ENCODE measurements at regions not wholly inside any gene's neighbourhood (a gene's known extent, or its start where the extent isn't known, plus 50 kb on each side); places are given as distances from the start of the nearest gene placed in this dataset.

- no peak for DNase-seq (ENCODE audit: low read depth)
These were observed 63.8 kb downstream of the MRPL46 start for GRCh38 chr15:88403351-88403791.

GRCh38 chr15:88401996-88402656 lies 65.1 kb downstream of the MRPL46 start:
- no peak for DNase-seq (ENCODE audit: low read depth)

- DNase-seq (ENCODE audit: low read depth), result no peak
These were observed 65.8 kb downstream of the MRPL46 start for GRCh38 chr15:88401251-88401995.

GRCh38 chr15:88400591-88401250 lies 66.5 kb downstream of the MRPL46 start:
- DNase-seq (ENCODE audit: low read depth), result no peak

GRCh38 chr15:88400084-88400483 lies 67.1 kb downstream of the MRPL46 start:
- DNase-seq (ENCODE audit: low read depth), result no peak

- DNase-seq (ENCODE audit: low read depth), result no peak
These were observed 68.0 kb downstream of the MRPL46 start for GRCh38 chr15:88399021-88399685.

GRCh38 chr15:88398011-88398410 lies 69.2 kb downstream of the MRPL46 start:
- DNase-seq (ENCODE audit: low read depth), result no peak

- DNase-seq (ENCODE audit: low read depth), result no peak
These were observed 69.7 kb downstream of the MRPL46 start for GRCh38 chr15:88397506-88397905.

- DNase-seq (ENCODE audit: low read depth), result no peak
These were observed 71.1 kb downstream of the MRPL46 start for GRCh38 chr15:88395872-88396781.

GRCh38 chr15:88395241-88395640 lies 71.9 kb downstream of the MRPL46 start:
- DNase-seq (ENCODE audit: low read depth), result no peak

GRCh38 chr15:88394553-88395145 lies 72.5 kb downstream of the MRPL46 start:
- DNase-seq (ENCODE audit: low read depth), result peak; percentile 35

GRCh38 chr15:88393719-88394519 lies 73.3 kb downstream of the MRPL46 start:
- DNase-seq (ENCODE audit: low read depth), result no peak

GRCh38 chr15:88391700-88392099 lies 75.5 kb downstream of the MRPL46 start:
- DNase-seq (ENCODE audit: low read depth), result no peak

- DNase-seq (ENCODE audit: low read depth), result no peak
These were observed 76.2 kb downstream of the MRPL46 start for GRCh38 chr15:88391006-88391405.

GRCh38 chr15:88390164-88390901 lies 76.9 kb downstream of the MRPL46 start:
- DNase-seq (ENCODE audit: low read depth), result no peak

- no peak for DNase-seq (ENCODE audit: low read depth)
These were observed 78.1 kb downstream of the MRPL46 start for GRCh38 chr15:88389120-88389519.

GRCh38 chr15:88388686-88389085 lies 78.5 kb downstream of the MRPL46 start:
- DNase-seq (ENCODE audit: low read depth), result no peak

- peak; percentile 54 for DNase-seq (ENCODE audit: low read depth)
These were observed 82.0 kb downstream of the MRPL46 start for GRCh38 chr15:88385078-88385700.

GRCh38 chr15:88383354-88383753 lies 83.8 kb downstream of the MRPL46 start:
- DNase-seq (ENCODE audit: low read depth), result no peak
